HCT116 (cell line): ENCODE measurements at regions not wholly inside any gene's neighbourhood (a gene's known extent, or its start where the extent isn't known, plus 50 kb on each side); places are given as distances from the start of the nearest gene placed in this dataset.

Experiments
- ATF3 ChIP-seq: IDR thresholded peaks from 2 replicates; pipeline ENCODE4 v1.6.1; 2012
- CEBPB ChIP-seq: IDR thresholded peaks from 2 replicates; pipeline ENCODE4 v1.6.1; 2012; ENCODE audit warnings: low read depth
- CTCF ChIP-seq, 3 experiments: fragments of 200-600 bp in 1 of 3; sonication (generic) in 1 of 3; IDR thresholded peaks in 2 of 3; conservative IDR thresholded peaks in 1 of 3; 2 replicates each; pipeline ENCODE4 v1.5.1; 2012 to 2017; ENCODE audit warnings: low read depth in 2 of 3, low read length in 2 of 3, antibody characterized with exemption in 1 of 3, borderline replicate concordance in 1 of 3, control low read depth in 1 of 3, mild to moderate bottlenecking in 1 of 3, mixed read lengths in 1 of 3, mixed run types in 1 of 3, moderate library complexity in 1 of 3; ENCODE audit not compliant: insufficient read depth in 1 of 3
- EZH2 ChIP-seq: fragments of 200-600 bp; sonication (generic); IDR thresholded peaks from 2 replicates; pipeline ENCODE4 v1.6.1; 2017; ENCODE audit warnings: antibody characterized with exemption, mixed run types
- EZH2phosphoT487 ChIP-seq: fragments of 200-600 bp; IDR thresholded peaks from 2 replicates; pipeline ENCODE4 v1.6.1; 2018; ENCODE audit warnings: antibody characterized with exemption, borderline replicate concordance
- POLR2A ChIP-seq: IDR thresholded peaks from 2 replicates; pipeline ENCODE4 v1.7.0; 2011; ENCODE audit warnings: borderline replicate concordance; ENCODE audit not compliant: insufficient read depth, insufficient read length; ENCODE audit errors: extremely low read depth
- POLR2AphosphoS5 ChIP-seq: IDR thresholded peaks from 2 replicates; pipeline ENCODE4 v1.6.1; 2011; ENCODE audit warnings: mild to moderate bottlenecking, low read depth, low read length, moderate library complexity
- SIN3A ChIP-seq: IDR thresholded peaks from 2 replicates; pipeline ENCODE4 v1.6.1; 2012; ENCODE audit warnings: low read depth
- TCF7L2 ChIP-seq: IDR thresholded peaks from 2 replicates; pipeline ENCODE4 v1.7.0; 2011; ENCODE audit warnings: borderline replicate concordance, inconsistent platforms; ENCODE audit not compliant: insufficient read depth, insufficient read length; ENCODE audit errors: extremely low read depth
- ZBTB33 ChIP-seq: IDR thresholded peaks from 2 replicates; pipeline ENCODE4 v1.6.1; 2011; ENCODE audit warnings: mild to moderate bottlenecking, low read length, moderate library complexity; ENCODE audit not compliant: insufficient replicate concordance; ENCODE audit errors: extremely low read depth
- ZFX ChIP-seq: fragments of 450-650 bp; IDR thresholded peaks from 2 replicates; pipeline ENCODE4 v1.6.1; 2017

- TF ChIP-seq EZH2 (no peak), TCF7L2 (no peak), CTCF (IDR thresholded peaks at IDR 0.05 in 2 of 3, conservative IDR thresholded peaks at IDR 0.05 in 1 of 3; ENCODE audit: borderline replicate concordance in 1 of 3, insufficient read depth in 1 of 3, low read depth in 2 of 3, low read length in 2 of 3) (no peak), ATF3 (no peak), ZBTB33 (no peak), POLR2A (no peak), ZFX (no peak), CEBPB (no peak), SIN3A (no peak), EZH2phosphoT487 (no peak), POLR2AphosphoS5 (no peak)
These were observed 484.7 kb upstream of the NRXN1 start for GRCh38 chr2:51516667-51517066.
